ENCODE measurements at regions not wholly inside any gene's neighbourhood (a gene's known extent, or its start where the extent isn't known, plus 50 kb on each side); places are given as distances from the start of the nearest gene placed in this dataset.

DNA sequence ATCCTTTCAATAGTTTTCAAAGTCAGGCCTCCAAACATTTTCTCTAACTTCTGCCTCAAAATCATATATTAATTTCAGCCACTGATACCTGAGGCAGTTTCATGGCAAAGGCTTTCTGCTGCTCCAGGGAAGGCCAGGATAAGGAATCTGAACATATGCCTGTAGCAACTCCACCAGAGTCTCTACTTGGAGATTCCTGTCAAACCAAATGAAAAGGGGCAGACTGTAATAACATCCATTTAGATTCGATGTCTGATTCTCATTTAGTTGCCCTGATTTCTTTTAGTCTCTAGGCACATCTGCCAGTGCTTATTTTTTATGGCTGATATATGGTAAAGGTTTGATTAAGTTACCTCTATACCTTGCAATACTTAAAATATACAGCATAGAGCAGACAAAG lies 109.6 kb upstream of the ZNF385D start:
- DNase-seq (no peak), ATAC-seq (ENCODE audit: low read depth in 2 of 2) (no peak)
- Mint-ChIP-seq H3K36me3 (no peaks in the 10 kb centered on the region), H3K4me3 (no peak overlapping the region), H3K27ac (no peak overlapping the region), H3K4me1 (no peaks in the 10 kb centered on the region), H3K27me3 (no peaks in the 10 kb centered on the region), H3K9me3 (peaks cover 0 to 8% (median 0%) of the 10 kb centered on the region in 7 donors)

- Mint-ChIP-seq H3K4me1 (no peaks in the 10 kb centered on the region), H3K27ac (no peak overlapping the region), H3K27me3 (no peaks in the 10 kb centered on the region), H3K36me3 (no peaks in the 10 kb centered on the region), H3K4me3 (no peak overlapping the region), H3K9me3 (peaks cover 0 to 19% (median 6%) of the 10 kb centered on the region in 7 donors)
- DNase-seq (no peak), ATAC-seq (ENCODE audit: low read depth in 2 of 2) (no peak)
These were observed 125.8 kb upstream of the ZNF385D start for GRCh38 chr3:21876782-21877181.

- H3K36me3 Mint-ChIP-seq = no peaks in the 10 kb centered on the region
- H3K27ac Mint-ChIP-seq = no peak overlapping the region
- ATAC-seq (ENCODE audit: low read depth in 2 of 2) (no peak), DNase-seq (no peak)
- H3K9me3 Mint-ChIP-seq = peaks cover 0 to 19% (median 6%) of the 10 kb centered on the region in 7 donors
- H3K4me1 Mint-ChIP-seq = no peaks in the 10 kb centered on the region
- no peak overlapping the region for H3K4me3 Mint-ChIP-seq
- H3K27me3 Mint-ChIP-seq = no peaks in the 10 kb centered on the region
These were observed 126.3 kb upstream of the ZNF385D start for GRCh38 chr3:21877214-21877754.

GRCh38 chr3:21879184-21879886 lies 128.3 kb upstream of the ZNF385D start:
- Mint-ChIP-seq H3K9me3 (peaks cover 0 to 16% (median 5%) of the 10 kb centered on the region in 7 donors), H3K4me1 (no peaks in the 10 kb centered on the region), H3K27ac (no peak overlapping the region), H3K4me3 (no peak overlapping the region), H3K36me3 (no peaks in the 10 kb centered on the region), H3K27me3 (no peaks in the 10 kb centered on the region)
- ATAC-seq (ENCODE audit: low read depth in 2 of 2) (no peak), DNase-seq (no peak)

- no peak for ATAC-seq (ENCODE audit: low read depth in 2 of 2)
- no peaks in the 10 kb centered on the region for H3K36me3 Mint-ChIP-seq
- H3K27me3 Mint-ChIP-seq = no peaks in the 10 kb centered on the region
- H3K27ac Mint-ChIP-seq = no peak overlapping the region
- no peak overlapping the region for H3K4me3 Mint-ChIP-seq
- no peaks in the 10 kb centered on the region for H3K9me3 Mint-ChIP-seq
- no peaks in the 10 kb centered on the region for H3K4me1 Mint-ChIP-seq
- DNase-seq = no peak
These were observed 137.6 kb upstream of the ZNF385D start for GRCh38 chr3:21888656-21889055.

- Mint-ChIP-seq H3K9me3 (no peaks in the 10 kb centered on the region), H3K4me3 (peak overlapping the region in 1 of 8 donors; percentile 41), H3K4me1 (no peaks in the 10 kb centered on the region), H3K27me3 (no peaks in the 10 kb centered on the region), H3K27ac (no peak overlapping the region), H3K36me3 (no peaks in the 10 kb centered on the region)
- DNase-seq (no peak), ATAC-seq (ENCODE audit: low read depth in 2 of 2) (no peak)
These were observed 138.2 kb upstream of the ZNF385D start for GRCh38 chr3:21889166-21889565.

DNA sequence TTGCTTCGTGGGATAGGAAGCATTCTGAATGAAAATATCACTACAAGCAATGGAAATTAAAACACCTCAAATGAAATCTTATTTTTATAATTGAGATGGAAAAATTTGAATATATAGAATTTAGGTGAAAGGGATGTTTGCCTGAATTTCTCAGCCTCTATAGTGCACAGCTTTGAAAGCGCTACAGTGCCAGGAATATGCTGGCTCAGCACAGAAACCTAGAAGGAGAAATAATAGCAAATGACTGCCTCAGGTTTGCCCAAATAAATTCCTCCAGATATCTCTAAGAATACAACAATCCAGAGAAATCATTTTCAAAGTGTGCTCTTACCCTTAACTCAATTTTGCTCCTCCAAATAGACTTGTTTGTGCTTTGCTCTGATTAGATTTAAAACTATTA lies 141.1 kb upstream of the ZNF385D start:
- no peak overlapping the region for H3K27ac Mint-ChIP-seq
- no peaks in the 10 kb centered on the region for H3K27me3 Mint-ChIP-seq
- ATAC-seq (ENCODE audit: low read depth in 2 of 2) (no peak), DNase-seq (no peak)
- H3K9me3 Mint-ChIP-seq = no peaks in the 10 kb centered on the region
- H3K4me1 Mint-ChIP-seq = no peaks in the 10 kb centered on the region
- H3K4me3 Mint-ChIP-seq = no peak overlapping the region
- no peaks in the 10 kb centered on the region for H3K36me3 Mint-ChIP-seq

- Mint-ChIP-seq H3K27me3 (no peaks in the 10 kb centered on the region), H3K4me3 (no peak overlapping the region), H3K4me1 (no peaks in the 10 kb centered on the region), H3K36me3 (no peaks in the 10 kb centered on the region), H3K9me3 (no peaks in the 10 kb centered on the region), H3K27ac (no peak overlapping the region)
- ATAC-seq (ENCODE audit: low read depth in 2 of 2) (no peak), DNase-seq (no peak)
These were observed 142.2 kb upstream of the ZNF385D start for GRCh38 chr3:21893242-21893641.

- Mint-ChIP-seq H3K4me1 (no peaks in the 10 kb centered on the region), H3K4me3 (no peak overlapping the region), H3K27me3 (no peaks in the 10 kb centered on the region), H3K9me3 (no peaks in the 10 kb centered on the region), H3K36me3 (no peaks in the 10 kb centered on the region), H3K27ac (no peak overlapping the region)
- no peak for ATAC-seq (ENCODE audit: low read depth in 2 of 2)
- DNase-seq = no peak
These were observed 143.7 kb upstream of the ZNF385D start for GRCh38 chr3:21894459-21895340.

- no peak for ATAC-seq (ENCODE audit: low read depth in 2 of 2)
- H3K4me3 Mint-ChIP-seq = no peak overlapping the region
These were observed 147.3 kb upstream of the ZNF385D start for GRCh38 chr3:21898316-21898715.

DNA sequence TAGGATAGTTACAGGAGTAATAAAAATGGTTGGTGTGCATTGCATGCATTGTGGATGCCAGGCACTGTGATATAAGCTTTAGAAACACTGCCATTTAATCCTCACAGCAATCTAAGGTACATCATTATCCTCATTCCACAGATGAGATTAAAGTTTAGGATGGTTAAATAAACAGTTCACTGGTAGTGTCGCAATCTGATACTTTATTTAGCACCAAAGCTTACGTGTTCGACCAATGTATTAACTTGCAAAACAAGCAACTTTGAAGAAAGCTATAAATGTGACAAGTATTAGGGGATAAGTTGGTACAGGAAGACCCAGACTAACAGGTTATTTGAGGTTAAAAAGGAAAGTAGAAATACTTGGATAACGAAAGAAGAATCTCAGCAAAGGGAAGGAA lies 150.5 kb upstream of the ZNF385D start:
- DNase-seq (no peak), ATAC-seq (ENCODE audit: low read depth in 2 of 2) (no peak)
- H3K9me3 Mint-ChIP-seq = peaks cover 0 to 2% (median 0%) of the 10 kb centered on the region in 7 donors
- H3K36me3 Mint-ChIP-seq = no peaks in the 10 kb centered on the region
- no peaks in the 10 kb centered on the region for H3K4me1 Mint-ChIP-seq
- no peak overlapping the region for H3K27ac Mint-ChIP-seq
- H3K27me3 Mint-ChIP-seq = no peaks in the 10 kb centered on the region
- H3K4me3 Mint-ChIP-seq = no peak overlapping the region

More at GRCh38 chr3:21898316-21898715, 147.3 kb upstream of the ZNF385D start:
- DNase-seq = no peak
- no peaks in the 10 kb centered on the region for H3K4me1 Mint-ChIP-seq
- H3K27ac Mint-ChIP-seq = no peak overlapping the region
- peaks cover 0 to 2% (median 0%) of the 10 kb centered on the region in 7 donors for H3K9me3 Mint-ChIP-seq
- no peaks in the 10 kb centered on the region for H3K36me3 Mint-ChIP-seq
- H3K27me3 Mint-ChIP-seq = no peaks in the 10 kb centered on the region

DNA sequence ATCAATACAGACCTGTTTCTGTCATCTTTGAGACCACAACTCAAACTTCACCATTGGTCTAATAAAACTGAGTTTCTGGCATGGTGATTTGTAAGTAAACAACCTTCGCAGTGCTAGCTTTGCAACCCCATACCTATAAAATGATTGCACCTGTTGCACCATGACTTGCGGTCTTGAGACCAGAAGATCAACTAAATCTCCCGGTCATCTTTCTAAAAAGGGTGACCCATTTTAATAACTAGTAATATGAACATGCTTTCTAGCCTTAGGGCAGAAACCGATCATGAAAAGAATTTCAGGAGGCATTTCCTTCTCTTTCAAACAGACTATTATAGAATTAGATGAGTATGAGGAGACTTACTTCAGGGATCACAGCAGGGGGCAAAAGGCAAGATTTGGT lies 151.9 kb upstream of the ZNF385D start:
- DNase-seq (no peak), ATAC-seq (ENCODE audit: low read depth in 2 of 2) (no peak)
- Mint-ChIP-seq H3K4me1 (no peaks in the 10 kb centered on the region), H3K27me3 (no peaks in the 10 kb centered on the region), H3K27ac (no peak overlapping the region), H3K9me3 (peaks cover 0 to 2% (median 0%) of the 10 kb centered on the region in 7 donors), H3K36me3 (no peaks in the 10 kb centered on the region), H3K4me3 (no peak overlapping the region)

- no peak for DNase-seq
- peaks cover 0 to 4% (median 0%) of the 10 kb centered on the region in 7 donors for H3K9me3 Mint-ChIP-seq
- no peak for ATAC-seq (ENCODE audit: low read depth in 2 of 2)
- H3K27me3 Mint-ChIP-seq = no peaks in the 10 kb centered on the region
- no peaks in the 10 kb centered on the region for H3K36me3 Mint-ChIP-seq
- H3K27ac Mint-ChIP-seq = no peak overlapping the region
- H3K4me3 Mint-ChIP-seq = no peak overlapping the region
- H3K4me1 Mint-ChIP-seq = no peaks in the 10 kb centered on the region
These were observed 158.1 kb upstream of the ZNF385D start for GRCh38 chr3:21909096-21909495.

- Mint-ChIP-seq H3K4me3 (no peak overlapping the region), H3K4me1 (no peaks in the 10 kb centered on the region), H3K27me3 (no peaks in the 10 kb centered on the region), H3K9me3 (peaks cover 0 to 4% (median 0%) of the 10 kb centered on the region in 7 donors), H3K36me3 (no peaks in the 10 kb centered on the region), H3K27ac (no peak overlapping the region)
- ATAC-seq (ENCODE audit: low read depth in 2 of 2) = no peak
- DNase-seq = no peak
These were observed 161.7 kb upstream of the ZNF385D start for GRCh38 chr3:21912711-21913110.
